Body of pancreas (tissue), 4 donors: ENCODE measurements at regions not wholly inside any gene's neighbourhood (a gene's known extent, or its start where the extent isn't known, plus 50 kb on each side); places are given as distances from the start of the nearest gene placed in this dataset.

Experiments used
- POLR2A ChIP-seq, 3 donors: fragments of 450-650 bp; IDR thresholded peaks; one replicate each; pipeline ENCODE4 v1.6.1; 2016; ENCODE audit warnings: antibody characterized with exemption in 3 of 3, mild to moderate bottlenecking in 2 of 3
- TF ChIP-seq, protein P1 (sequence below), 7 experiments: fragments of 450-650 bp in 4 of 7; fragments of 200-600 bp in 3 of 7; sonication (generic) in 3 of 7; IDR thresholded peaks; one replicate each; pipeline ENCODE4 v1.5.1; 2016 to 2019; ENCODE audit warnings: antibody characterized with exemption in 7 of 7

DNA sequence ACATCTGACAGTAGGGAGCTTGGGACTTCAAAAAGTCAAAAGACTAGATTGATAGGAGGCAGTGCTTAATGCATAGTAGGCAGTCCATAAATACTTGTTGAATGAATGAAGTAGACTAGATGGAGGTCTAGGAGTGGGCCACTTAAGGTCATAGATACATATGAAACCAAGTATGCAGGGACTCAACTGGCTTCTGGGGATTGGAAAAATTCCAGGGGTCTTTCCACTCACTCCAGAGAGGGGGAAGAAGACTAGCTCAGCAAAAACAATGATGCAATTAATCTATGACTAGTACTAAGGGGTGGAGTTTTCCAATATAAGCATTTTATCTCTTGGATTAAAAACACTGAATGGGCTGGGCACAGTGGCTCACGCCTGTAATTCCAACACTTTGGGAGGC lies 298.3 kb upstream of the XYLT1 start:
- TF ChIP-seq, protein P1, sequence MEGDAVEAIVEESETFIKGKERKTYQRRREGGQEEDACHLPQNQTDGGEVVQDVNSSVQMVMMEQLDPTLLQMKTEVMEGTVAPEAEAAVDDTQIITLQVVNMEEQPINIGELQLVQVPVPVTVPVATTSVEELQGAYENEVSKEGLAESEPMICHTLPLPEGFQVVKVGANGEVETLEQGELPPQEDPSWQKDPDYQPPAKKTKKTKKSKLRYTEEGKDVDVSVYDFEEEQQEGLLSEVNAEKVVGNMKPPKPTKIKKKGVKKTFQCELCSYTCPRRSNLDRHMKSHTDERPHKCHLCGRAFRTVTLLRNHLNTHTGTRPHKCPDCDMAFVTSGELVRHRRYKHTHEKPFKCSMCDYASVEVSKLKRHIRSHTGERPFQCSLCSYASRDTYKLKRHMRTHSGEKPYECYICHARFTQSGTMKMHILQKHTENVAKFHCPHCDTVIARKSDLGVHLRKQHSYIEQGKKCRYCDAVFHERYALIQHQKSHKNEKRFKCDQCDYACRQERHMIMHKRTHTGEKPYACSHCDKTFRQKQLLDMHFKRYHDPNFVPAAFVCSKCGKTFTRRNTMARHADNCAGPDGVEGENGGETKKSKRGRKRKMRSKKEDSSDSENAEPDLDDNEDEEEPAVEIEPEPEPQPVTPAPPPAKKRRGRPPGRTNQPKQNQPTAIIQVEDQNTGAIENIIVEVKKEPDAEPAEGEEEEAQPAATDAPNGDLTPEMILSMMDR (IDR thresholded peaks at IDR 0.05), result no peak
- TF ChIP-seq POLR2A (IDR thresholded peaks at IDR 0.05), result no peak
